ENCODE measurements at regions not wholly inside any gene's neighbourhood (a gene's known extent, or its start where the extent isn't known, plus 50 kb on each side); places are given as distances from the start of the nearest gene placed in this dataset.

DNA sequence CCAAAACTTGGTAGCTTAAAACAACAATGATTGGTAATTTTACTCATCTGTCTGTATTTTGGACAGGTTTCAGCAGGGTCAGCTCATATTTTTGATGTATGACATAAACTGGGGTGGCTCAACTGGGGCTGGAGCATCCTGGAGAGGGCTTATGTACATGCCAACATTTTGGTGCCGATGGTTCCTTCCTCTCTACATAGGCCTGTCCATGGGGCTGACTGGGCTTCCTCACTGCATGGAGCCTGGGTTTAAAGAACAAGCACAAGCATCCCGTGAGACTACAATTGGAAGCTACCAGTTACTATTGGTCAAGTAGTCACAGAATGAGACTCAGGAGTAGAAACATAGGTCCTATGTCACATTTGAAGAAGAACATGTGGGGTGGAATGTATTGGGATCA lies 95.0 kb downstream of the DDX1 start (continued):
- TF ChIP-seq, protein P1, sequence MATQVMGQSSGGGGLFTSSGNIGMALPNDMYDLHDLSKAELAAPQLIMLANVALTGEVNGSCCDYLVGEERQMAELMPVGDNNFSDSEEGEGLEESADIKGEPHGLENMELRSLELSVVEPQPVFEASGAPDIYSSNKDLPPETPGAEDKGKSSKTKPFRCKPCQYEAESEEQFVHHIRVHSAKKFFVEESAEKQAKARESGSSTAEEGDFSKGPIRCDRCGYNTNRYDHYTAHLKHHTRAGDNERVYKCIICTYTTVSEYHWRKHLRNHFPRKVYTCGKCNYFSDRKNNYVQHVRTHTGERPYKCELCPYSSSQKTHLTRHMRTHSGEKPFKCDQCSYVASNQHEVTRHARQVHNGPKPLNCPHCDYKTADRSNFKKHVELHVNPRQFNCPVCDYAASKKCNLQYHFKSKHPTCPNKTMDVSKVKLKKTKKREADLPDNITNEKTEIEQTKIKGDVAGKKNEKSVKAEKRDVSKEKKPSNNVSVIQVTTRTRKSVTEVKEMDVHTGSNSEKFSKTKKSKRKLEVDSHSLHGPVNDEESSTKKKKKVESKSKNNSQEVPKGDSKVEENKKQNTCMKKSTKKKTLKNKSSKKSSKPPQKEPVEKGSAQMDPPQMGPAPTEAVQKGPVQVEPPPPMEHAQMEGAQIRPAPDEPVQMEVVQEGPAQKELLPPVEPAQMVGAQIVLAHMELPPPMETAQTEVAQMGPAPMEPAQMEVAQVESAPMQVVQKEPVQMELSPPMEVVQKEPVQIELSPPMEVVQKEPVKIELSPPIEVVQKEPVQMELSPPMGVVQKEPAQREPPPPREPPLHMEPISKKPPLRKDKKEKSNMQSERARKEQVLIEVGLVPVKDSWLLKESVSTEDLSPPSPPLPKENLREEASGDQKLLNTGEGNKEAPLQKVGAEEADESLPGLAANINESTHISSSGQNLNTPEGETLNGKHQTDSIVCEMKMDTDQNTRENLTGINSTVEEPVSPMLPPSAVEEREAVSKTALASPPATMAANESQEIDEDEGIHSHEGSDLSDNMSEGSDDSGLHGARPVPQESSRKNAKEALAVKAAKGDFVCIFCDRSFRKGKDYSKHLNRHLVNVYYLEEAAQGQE (tag by site-specific recombination; IDR thresholded peaks at IDR 0.05) = no peak
- TF ChIP-seq ZNF501 (tag by site-specific recombination; IDR thresholded peaks at IDR 0.05) = no peak
- TF ChIP-seq, protein P2, sequence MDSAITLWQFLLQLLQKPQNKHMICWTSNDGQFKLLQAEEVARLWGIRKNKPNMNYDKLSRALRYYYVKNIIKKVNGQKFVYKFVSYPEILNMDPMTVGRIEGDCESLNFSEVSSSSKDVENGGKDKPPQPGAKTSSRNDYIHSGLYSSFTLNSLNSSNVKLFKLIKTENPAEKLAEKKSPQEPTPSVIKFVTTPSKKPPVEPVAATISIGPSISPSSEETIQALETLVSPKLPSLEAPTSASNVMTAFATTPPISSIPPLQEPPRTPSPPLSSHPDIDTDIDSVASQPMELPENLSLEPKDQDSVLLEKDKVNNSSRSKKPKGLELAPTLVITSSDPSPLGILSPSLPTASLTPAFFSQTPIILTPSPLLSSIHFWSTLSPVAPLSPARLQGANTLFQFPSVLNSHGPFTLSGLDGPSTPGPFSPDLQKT (IDR thresholded peaks at IDR 0.05; ENCODE audit: borderline replicate concordance, low read depth, low read length) = no peak

DNA sequence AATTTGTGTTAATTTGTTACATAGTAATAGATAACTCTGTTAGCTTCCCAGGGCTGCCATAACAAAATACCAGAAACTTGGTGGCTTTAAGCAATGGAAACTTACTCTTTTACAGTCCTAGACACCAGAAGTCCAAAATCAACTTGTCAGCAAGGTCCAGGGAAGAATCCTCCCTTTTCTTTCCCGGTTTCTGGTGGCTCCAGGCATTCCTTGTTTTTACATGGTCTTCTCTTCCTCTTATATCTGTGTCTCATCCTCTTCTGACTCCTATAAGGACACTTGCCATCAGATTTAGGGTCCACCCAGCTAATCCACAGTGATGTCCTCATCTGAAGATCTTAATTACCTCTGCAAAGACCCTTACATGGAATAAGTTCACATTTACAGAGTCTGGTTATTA lies 95.6 kb downstream of the DDX1 start:
- Histone ChIP-seq H3K4me3 (ENCODE audit: low read depth, low read length) (no peak overlapping the region), H3K9me3 (ENCODE audit: control insufficient read depth, insufficient read depth, low read depth, low read length) (no peaks in the 10 kb centered on the region), H3K27ac (ENCODE audit: extremely low read depth, low read depth, low read length) (no peak overlapping the region), H3K4me1 (ENCODE audit: control insufficient read depth, insufficient read depth, low read length) (no peaks in the 10 kb centered on the region), H3K36me3 (ENCODE audit: control insufficient read depth in 2 of 2, insufficient read depth in 1 of 2, low read length in 2 of 2) (no peaks in the 10 kb centered on the region)
- TF ChIP-seq, protein P3, sequence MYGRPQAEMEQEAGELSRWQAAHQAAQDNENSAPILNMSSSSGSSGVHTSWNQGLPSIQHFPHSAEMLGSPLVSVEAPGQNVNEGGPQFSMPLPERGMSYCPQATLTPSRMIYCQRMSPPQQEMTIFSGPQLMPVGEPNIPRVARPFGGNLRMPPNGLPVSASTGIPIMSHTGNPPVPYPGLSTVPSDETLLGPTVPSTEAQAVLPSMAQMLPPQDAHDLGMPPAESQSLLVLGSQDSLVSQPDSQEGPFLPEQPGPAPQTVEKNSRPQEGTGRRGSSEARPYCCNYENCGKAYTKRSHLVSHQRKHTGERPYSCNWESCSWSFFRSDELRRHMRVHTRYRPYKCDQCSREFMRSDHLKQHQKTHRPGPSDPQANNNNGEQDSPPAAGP (tag by site-specific recombination; IDR thresholded peaks at IDR 0.05) = no peak
- TF ChIP-seq, protein P4, sequence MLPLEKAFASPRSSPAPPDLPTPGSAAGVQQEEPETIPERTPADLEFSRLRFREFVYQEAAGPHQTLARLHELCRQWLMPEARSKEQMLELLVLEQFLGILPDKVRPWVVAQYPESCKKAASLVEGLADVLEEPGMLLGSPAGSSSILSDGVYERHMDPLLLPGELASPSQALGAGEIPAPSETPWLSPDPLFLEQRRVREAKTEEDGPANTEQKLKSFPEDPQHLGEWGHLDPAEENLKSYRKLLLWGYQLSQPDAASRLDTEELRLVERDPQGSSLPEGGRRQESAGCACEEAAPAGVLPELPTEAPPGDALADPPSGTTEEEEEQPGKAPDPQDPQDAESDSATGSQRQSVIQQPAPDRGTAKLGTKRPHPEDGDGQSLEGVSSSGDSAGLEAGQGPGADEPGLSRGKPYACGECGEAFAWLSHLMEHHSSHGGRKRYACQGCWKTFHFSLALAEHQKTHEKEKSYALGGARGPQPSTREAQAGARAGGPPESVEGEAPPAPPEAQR (tag by site-specific recombination; IDR thresholded peaks at IDR 0.05) = no peak
- TF ChIP-seq, protein P5, sequence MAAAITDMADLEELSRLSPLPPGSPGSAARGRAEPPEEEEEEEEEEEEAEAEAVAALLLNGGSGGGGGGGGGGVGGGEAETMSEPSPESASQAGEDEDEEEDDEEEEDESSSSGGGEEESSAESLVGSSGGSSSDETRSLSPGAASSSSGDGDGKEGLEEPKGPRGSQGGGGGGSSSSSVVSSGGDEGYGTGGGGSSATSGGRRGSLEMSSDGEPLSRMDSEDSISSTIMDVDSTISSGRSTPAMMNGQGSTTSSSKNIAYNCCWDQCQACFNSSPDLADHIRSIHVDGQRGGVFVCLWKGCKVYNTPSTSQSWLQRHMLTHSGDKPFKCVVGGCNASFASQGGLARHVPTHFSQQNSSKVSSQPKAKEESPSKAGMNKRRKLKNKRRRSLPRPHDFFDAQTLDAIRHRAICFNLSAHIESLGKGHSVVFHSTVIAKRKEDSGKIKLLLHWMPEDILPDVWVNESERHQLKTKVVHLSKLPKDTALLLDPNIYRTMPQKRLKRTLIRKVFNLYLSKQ (tag by site-specific recombination; IDR thresholded peaks at IDR 0.05; ENCODE audit: borderline replicate concordance) = no peak
- TF ChIP-seq, protein P6, sequence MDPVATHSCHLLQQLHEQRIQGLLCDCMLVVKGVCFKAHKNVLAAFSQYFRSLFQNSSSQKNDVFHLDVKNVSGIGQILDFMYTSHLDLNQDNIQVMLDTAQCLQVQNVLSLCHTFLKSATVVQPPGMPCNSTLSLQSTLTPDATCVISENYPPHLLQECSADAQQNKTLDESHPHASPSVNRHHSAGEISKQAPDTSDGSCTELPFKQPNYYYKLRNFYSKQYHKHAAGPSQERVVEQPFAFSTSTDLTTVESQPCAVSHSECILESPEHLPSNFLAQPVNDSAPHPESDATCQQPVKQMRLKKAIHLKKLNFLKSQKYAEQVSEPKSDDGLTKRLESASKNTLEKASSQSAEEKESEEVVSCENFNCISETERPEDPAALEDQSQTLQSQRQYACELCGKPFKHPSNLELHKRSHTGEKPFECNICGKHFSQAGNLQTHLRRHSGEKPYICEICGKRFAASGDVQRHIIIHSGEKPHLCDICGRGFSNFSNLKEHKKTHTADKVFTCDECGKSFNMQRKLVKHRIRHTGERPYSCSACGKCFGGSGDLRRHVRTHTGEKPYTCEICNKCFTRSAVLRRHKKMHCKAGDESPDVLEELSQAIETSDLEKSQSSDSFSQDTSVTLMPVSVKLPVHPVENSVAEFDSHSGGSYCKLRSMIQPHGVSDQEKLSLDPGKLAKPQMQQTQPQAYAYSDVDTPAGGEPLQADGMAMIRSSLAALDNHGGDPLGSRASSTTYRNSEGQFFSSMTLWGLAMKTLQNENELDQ (tag by site-specific recombination; IDR thresholded peaks at IDR 0.05; ENCODE audit: low read depth) = no peak
- TF ChIP-seq ZNF585B (tag by site-specific recombination; IDR thresholded peaks at IDR 0.05) = no peak
- no peak for TF ChIP-seq BCL11A (tag by site-specific recombination; IDR thresholded peaks at IDR 0.05; ENCODE audit: low read depth)
- TF ChIP-seq ZNF623 (tag by site-specific recombination; IDR thresholded peaks at IDR 0.05) = no peak
- no peak for TF ChIP-seq PRDM1 (tag by site-specific recombination; IDR thresholded peaks at IDR 0.05)
- TF ChIP-seq ZNF366 (tag by site-specific recombination; conservative IDR thresholded peaks at IDR 0.05) = no peak
- ChIA-PET CTCF (interaction anchor here (0.7 to 1.4 kb wide), 2 partner anchors 61 to 595 kb away, joined by 3 to 4 read pairs; no protein-coding TSS in a partner anchor), POLR2A (no interaction called here)
